GM23338 (cell line): ENCODE measurements at regions not wholly inside any gene's neighbourhood (a gene's known extent, or its start where the extent isn't known, plus 50 kb on each side); places are given as distances from the start of the nearest gene placed in this dataset.

Source experiments
- ATAC-seq: fragments of 200-7000 bp; cut with Tn5 transposase; 3 replicates; pipeline ENCODE4 v1.9.1; 2020
- DNase-seq: peaks from one replicate; pipeline ENCODE4 v3.0.0-alpha.2; 2015; ENCODE audit warnings: low spot score
- H2AFZ ChIP-seq: fragments of 200-600 bp; sonication (generic); 2 replicates; pipeline ENCODE4 v1.8.0; 2016; ENCODE audit warnings: antibody characterized with exemption, mild to moderate bottlenecking, moderate library complexity
- H3F3A ChIP-seq: fragments of 200-600 bp; sonication (generic); replicated peaks from 2 replicates; pipeline ENCODE4 v1.8.0; 2017; ENCODE audit warnings: antibody characterized with exemption, mixed run types, low read depth
- H3K27ac ChIP-seq: fragments of 200-600 bp; sonication (generic); 2 replicates; pipeline ENCODE4 v1.6.1; 2016; ENCODE audit warnings: low read depth
- H3K27me3 ChIP-seq: fragments of 200-600 bp; sonication (generic); 2 replicates; pipeline ENCODE4 v1.8.0; 2016; ENCODE audit warnings: mild to moderate bottlenecking, mixed run types, moderate library complexity; ENCODE audit not compliant: insufficient read depth
- H3K36me3 ChIP-seq: fragments of 200-600 bp; sonication (generic); 2 replicates; pipeline ENCODE4 v1.8.0; 2016; ENCODE audit warnings: mild to moderate bottlenecking; ENCODE audit not compliant: insufficient read depth
- H3K4me1 ChIP-seq: fragments of 200-600 bp; sonication (generic); 2 replicates; pipeline ENCODE4 v1.8.0; 2016; ENCODE audit warnings: mild to moderate bottlenecking, moderate library complexity; ENCODE audit not compliant: insufficient read depth
- H3K4me2 ChIP-seq: fragments of 200-600 bp; sonication (generic); 2 replicates; pipeline ENCODE4 v1.7.1; 2017; ENCODE audit warnings: mixed run types
- H3K4me3 ChIP-seq: fragments of 200-600 bp; sonication (generic); 2 replicates; pipeline ENCODE4 v1.6.1; 2016; ENCODE audit warnings: mixed run types
- H3K79me2 ChIP-seq: fragments of 200-600 bp; sonication (generic); replicated peaks from 2 replicates; pipeline ENCODE4 v1.8.0; 2017; ENCODE audit warnings: mild to moderate bottlenecking; ENCODE audit not compliant: insufficient read depth
- H3K9me2 ChIP-seq: fragments of 200-600 bp; sonication (generic); 2 replicates; pipeline ENCODE4 v1.8.0; 2017; ENCODE audit not compliant: insufficient read depth
- H4K20me1 ChIP-seq: fragments of 200-600 bp; sonication (generic); replicated peaks from 2 replicates; pipeline ENCODE4 v1.8.0; 2017; ENCODE audit warnings: mild to moderate bottlenecking; ENCODE audit not compliant: insufficient read depth
- H3K27ac Mint-ChIP-seq: 2 replicates; pipeline ENCODE4 v1.8.0; 2020; ENCODE audit warnings: inconsistent platforms, mild to moderate bottlenecking, moderate library complexity, mixed read lengths
- H3K27me3 Mint-ChIP-seq: 3 replicates; pipeline ENCODE4 v1.8.0; 2022; ENCODE audit warnings: low read depth, mild to moderate bottlenecking, moderate library complexity, mixed read lengths, inconsistent platforms; ENCODE audit not compliant: insufficient read depth, poor library complexity
- H3K36me3 Mint-ChIP-seq: 3 replicates; pipeline ENCODE4 v1.8.0; 2021; ENCODE audit warnings: low read depth, mild to moderate bottlenecking, inconsistent platforms, moderate library complexity, mixed read lengths
- H3K4me1 Mint-ChIP-seq: 3 replicates; pipeline ENCODE4 v1.8.0; 2020; ENCODE audit warnings: mild to moderate bottlenecking, inconsistent platforms, mixed read lengths
- H3K4me3 Mint-ChIP-seq: 3 replicates; pipeline ENCODE4 v1.8.0; 2021; ENCODE audit warnings: moderate library complexity, mild to moderate bottlenecking, inconsistent platforms, mixed read lengths
- H3K9me3 Mint-ChIP-seq: 3 replicates; pipeline ENCODE4 v1.8.0; 2020; ENCODE audit warnings: moderate library complexity, mild to moderate bottlenecking, inconsistent platforms, mixed read lengths
- EZH2phosphoT487 ChIP-seq: fragments of 200-600 bp; sonication (generic); IDR thresholded peaks from one replicate; pipeline ENCODE4 v1.8.1; 2018; ENCODE audit warnings: antibody characterized with exemption; ENCODE audit not compliant: unreplicated experiment
- JUNB ChIP-seq: IDR thresholded peaks from one replicate; pipeline ENCODE4 v1.6.1; 2016; ENCODE audit warnings: antibody characterized with exemption; ENCODE audit not compliant: unreplicated experiment
- NANOG ChIP-seq: IDR thresholded peaks from 2 replicates; pipeline ENCODE4 v1.6.1; 2016; ENCODE audit warnings: antibody characterized with exemption, borderline replicate concordance
- POLR2AphosphoS5 ChIP-seq: IDR thresholded peaks from 2 replicates; pipeline ENCODE4 v1.6.1; 2016; ENCODE audit warnings: antibody characterized with exemption, low read depth
- STAT1 ChIP-seq: IDR thresholded peaks from one replicate; pipeline ENCODE4 v1.6.1; 2016; ENCODE audit warnings: antibody characterized with exemption; ENCODE audit not compliant: unreplicated experiment
- ZNF114 ChIP-seq: fragments of 250-450 bp; sonication (Bioruptor Pico); IDR thresholded peaks from 2 replicates; pipeline ENCODE4 v1.5.0; 2020; ENCODE audit warnings: mild to moderate bottlenecking, moderate library complexity
- ZNF331 ChIP-seq: fragments of 250-450 bp; sonication (Bioruptor Pico); IDR thresholded peaks from 2 replicates; pipeline ENCODE4 v1.5.0; 2020; ENCODE audit warnings: low read depth, mild to moderate bottlenecking, moderate library complexity
- TF ChIP-seq, protein P1 (sequence below): IDR thresholded peaks from one replicate; pipeline ENCODE4 v1.6.1; 2018; ENCODE audit warnings: antibody characterized with exemption; ENCODE audit not compliant: unreplicated experiment
- TF ChIP-seq, protein P2 (sequence below), 2 experiments: fragments of 200-600 bp in 1 of 2; sonication (generic) in 1 of 2; conservative IDR thresholded peaks; 2 replicates each; pipeline versions ENCODE4 v1.5.1 to v1.6.1; 2016 to 2017; ENCODE audit warnings: antibody characterized with exemption in 2 of 2, low read depth in 2 of 2, mild to moderate bottlenecking in 2 of 2, moderate library complexity in 1 of 2
- TF ChIP-seq, protein P3 (sequence below): IDR thresholded peaks from 2 replicates; pipeline ENCODE4 v1.6.1; 2016; ENCODE audit warnings: antibody characterized with exemption

GRCh38 chr2:19674051-19675002 lies 227.5 kb downstream of the TTC32 start (continued):
- TF ChIP-seq, protein P1, sequence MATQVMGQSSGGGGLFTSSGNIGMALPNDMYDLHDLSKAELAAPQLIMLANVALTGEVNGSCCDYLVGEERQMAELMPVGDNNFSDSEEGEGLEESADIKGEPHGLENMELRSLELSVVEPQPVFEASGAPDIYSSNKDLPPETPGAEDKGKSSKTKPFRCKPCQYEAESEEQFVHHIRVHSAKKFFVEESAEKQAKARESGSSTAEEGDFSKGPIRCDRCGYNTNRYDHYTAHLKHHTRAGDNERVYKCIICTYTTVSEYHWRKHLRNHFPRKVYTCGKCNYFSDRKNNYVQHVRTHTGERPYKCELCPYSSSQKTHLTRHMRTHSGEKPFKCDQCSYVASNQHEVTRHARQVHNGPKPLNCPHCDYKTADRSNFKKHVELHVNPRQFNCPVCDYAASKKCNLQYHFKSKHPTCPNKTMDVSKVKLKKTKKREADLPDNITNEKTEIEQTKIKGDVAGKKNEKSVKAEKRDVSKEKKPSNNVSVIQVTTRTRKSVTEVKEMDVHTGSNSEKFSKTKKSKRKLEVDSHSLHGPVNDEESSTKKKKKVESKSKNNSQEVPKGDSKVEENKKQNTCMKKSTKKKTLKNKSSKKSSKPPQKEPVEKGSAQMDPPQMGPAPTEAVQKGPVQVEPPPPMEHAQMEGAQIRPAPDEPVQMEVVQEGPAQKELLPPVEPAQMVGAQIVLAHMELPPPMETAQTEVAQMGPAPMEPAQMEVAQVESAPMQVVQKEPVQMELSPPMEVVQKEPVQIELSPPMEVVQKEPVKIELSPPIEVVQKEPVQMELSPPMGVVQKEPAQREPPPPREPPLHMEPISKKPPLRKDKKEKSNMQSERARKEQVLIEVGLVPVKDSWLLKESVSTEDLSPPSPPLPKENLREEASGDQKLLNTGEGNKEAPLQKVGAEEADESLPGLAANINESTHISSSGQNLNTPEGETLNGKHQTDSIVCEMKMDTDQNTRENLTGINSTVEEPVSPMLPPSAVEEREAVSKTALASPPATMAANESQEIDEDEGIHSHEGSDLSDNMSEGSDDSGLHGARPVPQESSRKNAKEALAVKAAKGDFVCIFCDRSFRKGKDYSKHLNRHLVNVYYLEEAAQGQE = no peak
- TF ChIP-seq, protein P2, sequence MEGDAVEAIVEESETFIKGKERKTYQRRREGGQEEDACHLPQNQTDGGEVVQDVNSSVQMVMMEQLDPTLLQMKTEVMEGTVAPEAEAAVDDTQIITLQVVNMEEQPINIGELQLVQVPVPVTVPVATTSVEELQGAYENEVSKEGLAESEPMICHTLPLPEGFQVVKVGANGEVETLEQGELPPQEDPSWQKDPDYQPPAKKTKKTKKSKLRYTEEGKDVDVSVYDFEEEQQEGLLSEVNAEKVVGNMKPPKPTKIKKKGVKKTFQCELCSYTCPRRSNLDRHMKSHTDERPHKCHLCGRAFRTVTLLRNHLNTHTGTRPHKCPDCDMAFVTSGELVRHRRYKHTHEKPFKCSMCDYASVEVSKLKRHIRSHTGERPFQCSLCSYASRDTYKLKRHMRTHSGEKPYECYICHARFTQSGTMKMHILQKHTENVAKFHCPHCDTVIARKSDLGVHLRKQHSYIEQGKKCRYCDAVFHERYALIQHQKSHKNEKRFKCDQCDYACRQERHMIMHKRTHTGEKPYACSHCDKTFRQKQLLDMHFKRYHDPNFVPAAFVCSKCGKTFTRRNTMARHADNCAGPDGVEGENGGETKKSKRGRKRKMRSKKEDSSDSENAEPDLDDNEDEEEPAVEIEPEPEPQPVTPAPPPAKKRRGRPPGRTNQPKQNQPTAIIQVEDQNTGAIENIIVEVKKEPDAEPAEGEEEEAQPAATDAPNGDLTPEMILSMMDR (conservative IDR thresholded peaks at IDR 0.05; ENCODE audit: low read depth in 2 of 2) = no peak
- TF ChIP-seq STAT1 (no peak), ZNF114 (CRISPR knock-in tag) (no peak), EZH2phosphoT487 (no peak)
- TF ChIP-seq, protein P3, sequence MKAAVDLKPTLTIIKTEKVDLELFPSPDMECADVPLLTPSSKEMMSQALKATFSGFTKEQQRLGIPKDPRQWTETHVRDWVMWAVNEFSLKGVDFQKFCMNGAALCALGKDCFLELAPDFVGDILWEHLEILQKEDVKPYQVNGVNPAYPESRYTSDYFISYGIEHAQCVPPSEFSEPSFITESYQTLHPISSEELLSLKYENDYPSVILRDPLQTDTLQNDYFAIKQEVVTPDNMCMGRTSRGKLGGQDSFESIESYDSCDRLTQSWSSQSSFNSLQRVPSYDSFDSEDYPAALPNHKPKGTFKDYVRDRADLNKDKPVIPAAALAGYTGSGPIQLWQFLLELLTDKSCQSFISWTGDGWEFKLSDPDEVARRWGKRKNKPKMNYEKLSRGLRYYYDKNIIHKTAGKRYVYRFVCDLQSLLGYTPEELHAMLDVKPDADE = no peak

GRCh38 chr2:19673213-19673791 lies 228.5 kb downstream of the TTC32 start:
- no peaks in the 10 kb centered on the region for H3K79me2 ChIP-seq
- H3K27ac Mint-ChIP-seq = no peak overlapping the region
- H3K4me2 ChIP-seq = no peak overlapping the region
- no peaks in the 10 kb centered on the region for H4K20me1 ChIP-seq
- H3K27ac ChIP-seq = no peak overlapping the region
- H3K4me1 ChIP-seq = no peaks in the 10 kb centered on the region
- 0 out of 2 replicates have a peak, but pooled peaks cover 6% of the 10 kb centered on the region for H3K9me2 ChIP-seq
- no peak overlapping the region for H3K4me3 Mint-ChIP-seq
- H3F3A ChIP-seq = no peaks in the 10 kb centered on the region
- no peak overlapping the region for H3K4me3 ChIP-seq
- peaks cover 5% of the 10 kb centered on the region for H3K27me3 Mint-ChIP-seq
- H3K36me3 ChIP-seq = no peaks in the 10 kb centered on the region
- no peak overlapping the region for H2AFZ ChIP-seq
- H3K27me3 ChIP-seq = no peaks in the 10 kb centered on the region
- no peak for ATAC-seq
- no peaks in the 10 kb centered on the region for H3K36me3 Mint-ChIP-seq
- no peak for DNase-seq
- no peaks in the 10 kb centered on the region for H3K9me3 Mint-ChIP-seq
- no peaks in the 10 kb centered on the region for H3K4me1 Mint-ChIP-seq
- TF ChIP-seq, protein P3 = no peak
- TF ChIP-seq JUNB (no peak), POLR2AphosphoS5 (no peak), ZNF331 (CRISPR knock-in tag) (no peak), STAT1 (no peak), ZNF114 (CRISPR knock-in tag) (no peak), NANOG (no peak)
- TF ChIP-seq, protein P1 = no peak
